GM19351 (cell line): ENCODE measurements at regions not wholly inside any gene's neighbourhood (a gene's known extent, or its start where the extent isn't known, plus 50 kb on each side); places are given as distances from the start of the nearest gene placed in this dataset.

Experiments
- ATAC-seq: cut with Tn5 transposase; IDR thresholded peaks from one replicate; pipeline ENCODE4 v1.9.1; 2021; ENCODE audit warnings: mild to moderate bottlenecking, moderate library complexity; ENCODE audit not compliant: unreplicated experiment

DNA sequence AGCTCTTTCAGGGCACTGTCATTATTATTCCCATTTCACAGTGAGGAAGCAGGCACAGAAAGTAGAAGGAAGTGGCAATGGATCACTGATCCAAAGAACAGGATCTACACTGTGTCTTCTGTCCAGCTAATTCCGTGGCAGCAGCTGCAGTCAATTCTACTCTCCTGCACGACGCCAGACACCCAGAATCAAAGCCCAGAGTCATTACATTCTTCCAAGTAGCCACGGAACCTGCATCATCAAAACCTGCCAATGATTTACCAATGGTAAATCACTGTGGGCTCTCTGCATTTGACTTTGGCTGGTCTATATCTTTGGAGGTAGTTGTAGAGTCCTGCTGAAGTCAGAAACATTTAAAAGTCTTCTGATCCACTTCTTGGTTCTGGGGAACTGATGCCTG is 767.7 kb downstream of the LIG4 start:
- ATAC-seq = no peak

GRCh38 chr13:107441279-107441678 is 774.1 kb downstream of the LIG4 start:
- no peak for ATAC-seq

- ATAC-seq = no peak
These were observed 777.1 kb downstream of the LIG4 start for GRCh38 chr13:107438251-107438650.

DNA sequence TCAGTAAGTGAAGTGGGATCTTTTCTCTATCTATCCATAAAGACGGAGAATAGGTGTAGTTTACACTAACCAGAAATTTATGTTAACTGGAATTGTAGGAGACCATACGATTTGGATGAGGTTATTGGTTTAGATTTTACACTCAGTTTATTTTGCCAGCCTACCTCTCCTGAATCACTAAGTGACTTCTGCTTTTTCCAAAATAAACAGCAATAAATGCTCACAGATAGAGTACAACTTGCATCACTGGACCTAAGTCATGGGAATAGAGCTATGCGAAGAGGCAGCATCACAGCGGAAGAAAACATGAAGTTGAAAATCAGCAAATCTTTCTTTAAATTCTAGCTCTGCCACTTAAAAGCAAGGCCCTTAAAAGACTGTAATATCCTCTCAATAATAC is 781.0 kb downstream of the LIG4 start:
- ATAC-seq = no peak

DNA sequence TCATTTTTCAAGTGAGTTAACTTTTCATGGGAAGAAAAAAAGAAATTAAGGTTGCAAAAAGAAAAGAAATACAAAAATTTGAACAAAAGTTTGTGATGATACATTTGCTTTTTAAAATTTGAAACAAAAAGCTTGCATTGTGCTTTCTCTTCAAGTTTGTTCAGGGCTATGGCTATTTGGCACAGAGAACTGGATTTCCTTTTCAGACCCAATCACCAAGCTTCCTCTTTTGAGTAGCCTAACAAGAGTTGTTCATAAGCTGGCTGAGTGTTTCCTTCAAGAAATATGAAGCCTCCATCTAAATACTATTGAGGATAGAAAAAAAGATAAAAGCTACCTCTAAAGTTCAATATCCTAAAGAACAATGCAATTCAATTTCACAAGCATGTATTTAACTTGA is 787.8 kb downstream of the LIG4 start:
- ATAC-seq = no peak

DNA sequence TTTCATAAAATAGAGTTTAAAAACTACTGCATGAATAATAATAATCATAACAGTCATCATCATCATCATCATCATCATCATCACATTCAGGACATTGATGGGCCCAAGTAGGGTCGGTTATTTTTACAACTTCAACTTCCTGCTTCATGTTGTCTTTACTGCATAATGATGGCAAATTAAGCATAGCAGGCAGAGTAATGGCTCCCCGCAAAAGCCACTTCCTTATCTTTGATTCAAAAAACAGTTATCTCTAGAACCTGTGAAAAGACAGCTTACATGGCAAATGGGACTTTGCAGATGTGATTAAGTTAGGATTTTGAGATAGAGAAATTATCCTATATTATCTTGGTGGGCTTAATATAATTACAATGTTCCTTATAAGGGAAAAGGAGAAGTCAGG is 792.9 kb downstream of the LIG4 start:
- no peak for ATAC-seq

DNA sequence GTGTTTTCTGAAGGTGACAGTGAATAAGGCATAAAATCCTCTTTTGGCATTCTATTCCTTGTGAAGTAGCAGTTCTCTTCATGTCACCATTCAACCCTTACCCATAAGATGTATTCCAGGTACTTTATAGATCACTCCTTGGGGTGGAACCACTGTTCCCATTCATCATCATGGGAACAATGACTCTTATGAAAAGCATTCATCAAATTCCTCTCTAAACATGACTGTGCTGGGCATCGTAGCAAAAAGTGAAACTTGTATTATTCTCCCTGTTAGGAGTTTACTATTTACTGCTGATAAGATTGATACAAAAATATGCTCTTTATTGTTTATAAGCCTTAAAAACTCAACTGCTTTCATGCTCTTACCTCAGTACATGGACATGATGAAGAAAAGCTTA is 793.4 kb downstream of the LIG4 start:
- no peak for ATAC-seq

DNA sequence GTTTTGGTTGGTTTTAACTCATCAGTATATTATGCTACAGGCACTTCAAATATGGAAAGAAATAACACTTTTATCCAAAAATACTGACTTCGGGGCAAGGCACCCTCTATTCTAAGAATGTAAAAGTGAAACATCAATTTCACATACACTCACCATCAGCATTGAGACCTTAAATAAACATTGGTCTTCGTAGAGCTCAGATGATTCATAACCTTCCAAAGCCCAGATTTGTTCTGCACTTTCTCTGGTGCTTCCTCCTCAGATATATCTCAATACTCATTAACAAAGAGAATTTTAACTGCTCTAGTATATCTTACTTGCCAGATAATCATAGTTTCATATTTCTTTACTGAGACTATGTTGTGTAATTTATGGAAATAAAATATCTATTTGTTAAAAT is 794.3 kb downstream of the LIG4 start:
- ATAC-seq = no peak

GRCh38 chr13:107413005-107413404 is 802.3 kb downstream of the LIG4 start:
- no peak for ATAC-seq

- no peak for ATAC-seq
These were observed 808.3 kb downstream of the LIG4 start for GRCh38 chr13:107407074-107407473.

- ATAC-seq = no peak
These were observed 819.2 kb downstream of the LIG4 start for GRCh38 chr13:107395927-107396662.

DNA sequence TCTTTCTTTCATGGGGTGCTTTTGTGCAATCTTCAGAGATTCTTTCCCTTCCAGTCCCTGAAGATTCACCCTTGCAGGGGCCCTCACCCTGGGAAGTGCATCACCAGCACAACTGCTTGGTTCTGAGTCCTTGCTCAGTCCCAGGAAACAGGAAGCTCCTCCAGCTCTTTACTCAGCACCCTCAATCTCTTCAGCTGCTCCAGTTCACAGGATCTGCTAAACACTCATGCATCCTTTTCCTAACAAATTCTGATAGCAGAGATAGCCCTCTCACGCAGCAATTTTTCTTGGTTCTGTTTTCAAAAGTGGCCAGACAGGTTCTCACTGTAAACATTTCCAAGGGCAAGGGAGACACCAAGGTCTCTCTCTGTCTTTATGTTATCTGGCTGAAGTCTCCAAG is 823.1 kb downstream of the LIG4 start:
- no peak for ATAC-seq

- ATAC-seq = no peak
These were observed 819.6 kb upstream of the ARGLU1 start for GRCh38 chr13:107387525-107387924.

DNA sequence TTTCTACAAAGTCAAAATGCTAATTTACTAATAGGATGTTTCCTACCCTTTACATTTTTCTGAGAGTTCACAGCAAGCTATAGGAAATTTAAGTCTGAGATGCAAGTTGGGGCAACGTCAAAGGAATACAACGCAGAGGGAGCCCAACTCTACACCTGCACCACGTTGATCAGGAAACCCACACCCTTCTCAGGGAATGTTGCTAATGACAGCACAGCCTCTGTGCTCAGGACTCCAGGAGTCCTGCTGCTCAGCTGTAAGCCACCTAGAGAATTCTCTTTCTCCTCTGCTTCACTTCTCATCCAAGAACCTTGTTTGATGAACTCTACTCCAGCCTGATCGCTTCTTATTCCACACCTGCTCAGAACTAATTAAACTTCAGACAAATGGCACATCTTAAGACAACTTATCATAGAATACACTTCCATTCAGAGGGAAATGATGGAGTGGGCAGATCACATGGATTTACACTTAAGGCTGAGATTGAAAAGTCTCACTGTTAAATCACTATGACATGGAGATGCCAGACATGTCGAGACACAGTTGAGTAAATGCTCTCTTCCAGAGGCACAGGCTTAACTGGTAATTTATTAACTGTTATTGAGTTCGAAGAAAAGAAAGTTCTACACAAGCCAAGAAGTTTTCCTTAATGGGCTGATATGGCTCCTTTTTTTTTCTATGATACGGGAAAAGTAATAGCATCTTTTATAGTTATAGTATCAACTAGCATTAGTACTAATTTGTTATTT is 811.6 kb upstream of the ARGLU1 start:
- ATAC-seq = no peak

DNA sequence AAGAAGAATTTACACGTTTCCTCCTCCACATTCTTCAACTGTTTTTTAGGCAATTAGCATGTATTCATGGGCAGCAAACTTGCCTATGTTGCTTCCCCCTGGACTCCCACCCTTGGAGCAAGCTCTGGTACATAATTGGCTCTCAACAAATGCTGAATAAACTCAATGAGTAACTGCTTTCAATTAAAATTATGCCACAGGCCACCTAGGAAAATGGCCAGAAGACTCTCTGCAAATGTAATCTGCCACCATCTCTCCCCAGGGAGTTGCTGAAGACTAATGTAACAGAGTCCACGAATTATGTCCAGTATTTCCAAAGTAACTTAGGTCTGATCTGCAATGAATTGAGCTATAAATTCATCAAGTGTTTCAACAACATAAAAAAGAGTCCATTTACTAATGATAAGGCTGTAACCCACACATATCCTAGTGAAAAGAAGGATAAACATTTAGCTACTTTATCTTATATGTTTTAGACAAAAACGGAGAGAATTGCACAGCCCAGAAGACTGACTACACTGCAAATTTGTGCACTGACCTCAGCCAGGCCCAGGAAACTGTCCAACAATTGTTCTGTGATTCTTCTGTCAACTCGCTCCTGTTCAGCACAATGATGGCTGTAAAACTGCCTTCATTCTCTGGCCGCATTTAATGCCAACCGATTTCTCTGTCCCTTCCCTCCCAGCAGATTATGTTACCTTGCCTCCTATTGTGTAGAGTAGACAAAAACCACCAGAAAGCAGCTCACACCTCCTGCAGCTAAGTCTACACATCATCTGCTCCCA is 808.6 kb upstream of the ARGLU1 start:
- ATAC-seq = no peak

DNA sequence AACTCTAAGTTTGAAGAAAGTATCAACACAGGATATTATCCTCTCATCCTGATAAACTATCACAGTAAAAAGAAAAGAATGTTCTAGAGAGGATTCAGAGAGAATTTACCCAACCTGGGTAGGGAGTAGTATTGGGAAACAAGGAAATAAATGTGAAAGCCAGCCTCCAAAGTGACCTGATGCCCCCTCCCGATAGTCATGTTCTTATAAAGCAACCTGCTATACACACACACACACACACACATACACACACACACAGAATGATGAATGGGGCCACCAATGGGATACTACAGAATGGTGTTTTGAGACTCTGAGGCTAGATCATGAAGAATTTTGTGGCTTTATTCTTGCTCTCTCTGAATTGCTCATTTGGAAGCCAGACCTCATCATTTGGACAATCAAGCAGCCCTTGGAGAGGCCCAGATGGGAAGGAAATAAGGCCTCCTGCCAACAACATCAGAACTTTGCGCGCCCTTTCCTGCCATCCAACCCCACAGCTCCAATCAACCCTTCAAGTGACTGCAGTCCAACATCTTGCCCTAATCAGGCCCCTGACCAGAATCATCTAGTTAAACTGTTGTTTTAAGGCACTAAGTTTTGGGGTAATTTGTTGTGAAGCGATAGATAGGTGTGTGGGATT is 807.9 kb upstream of the ARGLU1 start:
- no peak for ATAC-seq

DNA sequence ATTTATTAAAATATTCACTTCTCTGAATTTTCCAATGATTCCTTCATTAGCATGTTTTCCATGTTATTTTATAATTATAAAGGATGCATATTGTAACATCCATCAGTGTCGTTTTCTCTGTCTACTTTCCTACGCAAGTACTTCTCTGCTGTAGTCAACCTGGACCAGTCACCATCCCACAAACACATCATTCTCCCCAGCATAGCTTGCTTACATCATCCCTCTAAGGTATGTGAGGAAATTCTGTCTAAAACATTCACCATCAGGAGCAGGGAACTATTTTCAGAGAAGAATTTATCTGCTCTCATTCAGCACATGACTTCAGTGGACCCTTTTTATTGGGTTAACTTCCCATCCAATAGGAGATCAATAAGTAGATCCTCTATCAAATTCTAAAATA is 806.1 kb upstream of the ARGLU1 start:
- no peak for ATAC-seq

DNA sequence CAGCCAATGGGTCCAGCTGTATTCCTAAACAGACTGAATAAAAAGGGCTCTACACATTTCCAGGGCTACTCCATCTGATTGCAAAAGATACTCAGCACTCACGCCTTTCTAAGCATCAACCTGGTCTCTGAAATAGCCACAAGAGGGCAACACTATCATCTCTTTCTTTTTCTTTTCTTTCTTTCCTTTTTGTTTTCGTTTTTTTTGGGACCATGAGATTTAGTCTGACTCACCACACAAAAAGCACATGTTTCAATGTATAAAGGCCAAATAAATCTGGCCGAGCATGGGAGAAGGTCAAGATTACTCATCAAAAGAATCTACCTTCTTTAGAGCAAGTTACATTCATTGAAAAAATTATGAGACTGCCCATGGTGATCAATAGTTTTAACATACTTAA is 805.6 kb upstream of the ARGLU1 start:
- no peak for ATAC-seq

GRCh38 chr13:107370015-107370785 is 802.3 kb upstream of the ARGLU1 start:
- no peak for ATAC-seq

DNA sequence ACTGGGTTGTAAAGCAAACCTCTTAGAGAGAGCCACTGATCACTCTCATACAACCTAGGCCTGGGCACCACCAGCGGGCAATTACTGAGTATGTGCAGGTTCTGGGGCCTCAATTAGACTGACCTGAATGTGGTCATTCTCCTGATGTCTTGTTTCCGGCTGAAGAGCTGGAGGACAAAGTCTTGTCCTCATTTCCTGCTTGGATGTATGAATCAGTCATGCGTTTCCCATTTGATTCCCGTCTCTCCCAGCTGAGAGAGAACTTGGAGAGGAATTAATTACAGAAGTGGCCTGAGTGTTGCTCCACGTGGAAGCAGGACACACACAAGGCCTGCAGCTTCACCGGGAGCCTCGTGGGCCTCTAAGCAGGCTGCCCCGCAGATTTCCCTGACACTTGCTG is 799.3 kb upstream of the ARGLU1 start:
- ATAC-seq = no peak
